OCI-LY7 (cell line): ENCODE measurements at regions not wholly inside any gene's neighbourhood (a gene's known extent, or its start where the extent isn't known, plus 50 kb on each side); places are given as distances from the start of the nearest gene placed in this dataset.

ENCODE experiments used
- BruUV-seq: library from RNA; stranded (reverse); fragments of 400-500 nt; replicated peaks from 2 replicates; lab custom pipeline; 2021; lab: Mats Ljungman, UMichigan
- CTCF ChIA-PET: fragments of 300-600 bp; sonication (Branson Sonifier 250); formaldehyde crosslinking; loops from one replicate; lab custom pipeline; 2022; ENCODE audit warnings: antibody characterized with exemption; ENCODE audit not compliant: unreplicated experiment; lab: Charles Lee
- POLR2A ChIA-PET: fragments of 300-600 bp; sonication (Branson Sonifier 250); formaldehyde crosslinking; loops from one replicate; lab custom pipeline; 2022; ENCODE audit warnings: antibody characterized with exemption; lab: Charles Lee
- DNase-seq: peaks from one replicate; pipeline ENCODE4 v3.0.0-alpha.2; 2015; ENCODE audit warnings: low spot score
- H2AFZ ChIP-seq: fragments of 200-600 bp; sonication (generic), shearing (Covaris generic); 2 replicates; pipeline ENCODE4 v1.6.1; 2014; ENCODE audit warnings: mild to moderate bottlenecking, antibody characterized with exemption, low read length, moderate library complexity
- H3K27ac ChIP-seq: fragments of 200-600 bp; sonication (generic); 2 replicates; pipeline ENCODE4 v1.5.1; 2014; ENCODE audit warnings: mixed run types, low read depth, mild to moderate bottlenecking, moderate library complexity, low read length, inconsistent platforms; ENCODE audit not compliant: poor library complexity, severe bottlenecking
- H3K36me3 ChIP-seq: fragments of 200-600 bp; sonication (generic); 2 replicates; pipeline ENCODE4 v1.6.1; 2014; ENCODE audit warnings: mild to moderate bottlenecking, antibody characterized with exemption, low read length, moderate library complexity, mixed read lengths; ENCODE audit not compliant: insufficient read depth
- H3K4me1 ChIP-seq: fragments of 200-600 bp; sonication (generic); 2 replicates; pipeline ENCODE4 v1.5.1; 2014; ENCODE audit warnings: mild to moderate bottlenecking, low read length; ENCODE audit not compliant: insufficient read depth, poor library complexity, severe bottlenecking
- H3K4me2 ChIP-seq: fragments of 200-600 bp; sonication (generic); 2 replicates; pipeline ENCODE4 v1.6.1; 2014; ENCODE audit warnings: mild to moderate bottlenecking, low read length
- H3K4me3 ChIP-seq: fragments of 200-600 bp; sonication (generic); 2 replicates; pipeline ENCODE4 v1.5.1; 2014; ENCODE audit warnings: mild to moderate bottlenecking, low read depth, low read length; ENCODE audit not compliant: poor library complexity, severe bottlenecking
- H3K79me2 ChIP-seq: fragments of 200-600 bp; sonication (generic); 2 replicates; pipeline ENCODE4 v1.6.1; 2016; ENCODE audit warnings: low read depth, mild to moderate bottlenecking, low read length, moderate library complexity, mixed read lengths; ENCODE audit not compliant: insufficient read depth
- H3K9me2 ChIP-seq: fragments of 200-600 bp; sonication (generic); 2 replicates; pipeline ENCODE4 v1.6.1; 2016; ENCODE audit warnings: mild to moderate bottlenecking, low read length, mixed read lengths; ENCODE audit not compliant: insufficient read depth
- H3K9me3 ChIP-seq: fragments of 200-600 bp; sonication (generic); 2 replicates; pipeline ENCODE4 v1.6.1; 2014; ENCODE audit warnings: mild to moderate bottlenecking, mixed run types, low read length, mixed read lengths
- H4K20me1 ChIP-seq: fragments of 200-600 bp; sonication (generic); 2 replicates; pipeline ENCODE4 v1.6.1; 2014; ENCODE audit warnings: mild to moderate bottlenecking, antibody characterized with exemption, low read length, moderate library complexity, mixed read lengths; ENCODE audit not compliant: insufficient read depth
- EZH2phosphoT487 ChIP-seq: fragments of 200-600 bp; sonication (generic); IDR thresholded peaks from 2 replicates; pipeline ENCODE4 v1.6.1; 2018; ENCODE audit warnings: low read depth, borderline replicate concordance, mild to moderate bottlenecking, mixed run types, antibody characterized with exemption, low read length, moderate library complexity, mixed read lengths
- intact Hi-C: fragments of 100-400 bp; cut with micrococcal nuclease; formaldehyde crosslinking; loops from one replicate; pipeline ENCODE4 v1.10.0; 2022; ENCODE audit not compliant: unreplicated experiment
- TF ChIP-seq, protein P1 (sequence below): fragments of 200-600 bp; sonication (generic); conservative IDR thresholded peaks from 2 replicates; pipeline ENCODE4 v1.5.1; 2014; ENCODE audit warnings: mild to moderate bottlenecking, antibody characterized with exemption, low read length, moderate library complexity, mixed read lengths

DNA sequence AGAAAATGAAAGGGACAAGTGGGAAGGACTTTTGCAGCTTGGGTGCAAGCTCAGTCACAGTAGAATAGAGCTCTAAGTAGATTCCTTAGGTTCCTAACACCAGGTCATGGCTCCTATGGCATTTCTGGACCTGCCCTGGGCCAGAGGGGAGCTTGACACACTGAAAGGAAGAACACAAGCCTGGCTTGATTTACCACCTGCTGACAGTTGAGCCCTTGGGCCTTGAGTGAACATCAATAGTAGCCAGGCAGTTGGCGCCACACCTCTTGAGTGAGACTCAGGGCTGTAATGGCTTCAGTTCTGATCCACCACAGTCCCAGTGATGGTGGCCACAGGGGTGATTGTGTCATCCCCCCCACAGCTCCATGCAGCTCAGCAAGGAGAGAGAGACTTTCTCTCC is 221.9 kb upstream of the PCDH17 start:
- ChIA-PET CTCF (no interaction called here), POLR2A (interaction anchor here (0.8 kb wide), 1 partner anchor 9 kb away, joined by 3 read pairs; no protein-coding TSS in a partner anchor)
- no peaks in the 10 kb centered on the region for H3K36me3 ChIP-seq
- intact Hi-C loops, result no loop called here
- H3K79me2 ChIP-seq, result no peaks in the 10 kb centered on the region
- H3K4me3 ChIP-seq, result no peak overlapping the region
- H3K9me2 ChIP-seq, result no peaks in the 10 kb centered on the region
- TF ChIP-seq EZH2phosphoT487, result no peak
- TF ChIP-seq, protein P1, sequence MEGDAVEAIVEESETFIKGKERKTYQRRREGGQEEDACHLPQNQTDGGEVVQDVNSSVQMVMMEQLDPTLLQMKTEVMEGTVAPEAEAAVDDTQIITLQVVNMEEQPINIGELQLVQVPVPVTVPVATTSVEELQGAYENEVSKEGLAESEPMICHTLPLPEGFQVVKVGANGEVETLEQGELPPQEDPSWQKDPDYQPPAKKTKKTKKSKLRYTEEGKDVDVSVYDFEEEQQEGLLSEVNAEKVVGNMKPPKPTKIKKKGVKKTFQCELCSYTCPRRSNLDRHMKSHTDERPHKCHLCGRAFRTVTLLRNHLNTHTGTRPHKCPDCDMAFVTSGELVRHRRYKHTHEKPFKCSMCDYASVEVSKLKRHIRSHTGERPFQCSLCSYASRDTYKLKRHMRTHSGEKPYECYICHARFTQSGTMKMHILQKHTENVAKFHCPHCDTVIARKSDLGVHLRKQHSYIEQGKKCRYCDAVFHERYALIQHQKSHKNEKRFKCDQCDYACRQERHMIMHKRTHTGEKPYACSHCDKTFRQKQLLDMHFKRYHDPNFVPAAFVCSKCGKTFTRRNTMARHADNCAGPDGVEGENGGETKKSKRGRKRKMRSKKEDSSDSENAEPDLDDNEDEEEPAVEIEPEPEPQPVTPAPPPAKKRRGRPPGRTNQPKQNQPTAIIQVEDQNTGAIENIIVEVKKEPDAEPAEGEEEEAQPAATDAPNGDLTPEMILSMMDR, result no peak
- no peak for DNase-seq
- no peaks in the 10 kb centered on the region for H4K20me1 ChIP-seq
- H3K4me2 ChIP-seq, result no peak overlapping the region
- no peak overlapping the region for H2AFZ ChIP-seq
- H3K9me3 ChIP-seq, result no peaks in the 10 kb centered on the region
- H3K27ac ChIP-seq, result no peak overlapping the region
- no peaks in the 10 kb centered on the region for H3K4me1 ChIP-seq
- BruUV-seq, result no TSS peak

DNA sequence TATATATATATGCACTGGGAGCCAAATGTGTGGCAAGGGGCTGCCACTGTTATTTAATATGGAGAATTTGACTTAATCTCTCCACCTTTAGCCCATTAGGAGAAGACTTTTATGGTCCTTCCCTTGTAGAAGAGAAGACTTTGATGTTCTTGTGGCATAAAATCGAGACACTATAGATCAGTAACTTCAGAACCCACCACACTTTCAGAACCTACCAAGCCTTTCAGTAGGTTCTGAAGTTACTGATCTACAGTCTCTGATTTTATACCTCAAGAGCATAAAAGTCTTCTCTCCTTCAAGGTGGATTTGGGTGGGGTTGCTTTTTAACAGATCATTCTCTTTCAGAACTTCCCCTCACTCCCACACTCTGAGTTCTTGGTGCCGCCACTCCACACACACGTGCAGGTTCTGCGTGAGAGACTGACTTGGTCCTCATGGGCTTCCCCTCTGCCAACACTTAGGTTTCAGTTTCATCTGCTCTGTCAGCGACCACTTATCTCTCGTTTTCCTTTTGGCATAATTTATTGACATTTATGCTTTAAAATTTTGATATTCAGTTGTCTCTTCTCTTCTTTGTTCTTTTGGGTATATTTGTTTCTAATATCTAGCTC is 213.4 kb upstream of the PCDH17 start:
- no peak for DNase-seq
- 0 out of 2 replicates have a peak, but pooled peaks cover 6% of the 10 kb centered on the region for H3K9me3 ChIP-seq
- no peak overlapping the region for H3K4me2 ChIP-seq
- no peaks in the 10 kb centered on the region for H3K4me1 ChIP-seq
- no peak overlapping the region for H3K4me3 ChIP-seq
- TF ChIP-seq, protein P1, result no peak
- TF ChIP-seq EZH2phosphoT487, result no peak
- no peak overlapping the region for H2AFZ ChIP-seq
- POLR2A ChIA-PET, result interaction anchor here (0.9 kb wide), 1 partner anchor 8 kb away, joined by 3 read pairs; no protein-coding TSS in a partner anchor
- H3K79me2 ChIP-seq, result no peaks in the 10 kb centered on the region
- no TSS peak for BruUV-seq
- no peaks in the 10 kb centered on the region for H4K20me1 ChIP-seq
- intact Hi-C loops, result no loop called here
- no peak overlapping the region for H3K27ac ChIP-seq
- CTCF ChIA-PET, result no interaction called here
- no peaks in the 10 kb centered on the region for H3K9me2 ChIP-seq
- H3K36me3 ChIP-seq, result no peaks in the 10 kb centered on the region

DNA sequence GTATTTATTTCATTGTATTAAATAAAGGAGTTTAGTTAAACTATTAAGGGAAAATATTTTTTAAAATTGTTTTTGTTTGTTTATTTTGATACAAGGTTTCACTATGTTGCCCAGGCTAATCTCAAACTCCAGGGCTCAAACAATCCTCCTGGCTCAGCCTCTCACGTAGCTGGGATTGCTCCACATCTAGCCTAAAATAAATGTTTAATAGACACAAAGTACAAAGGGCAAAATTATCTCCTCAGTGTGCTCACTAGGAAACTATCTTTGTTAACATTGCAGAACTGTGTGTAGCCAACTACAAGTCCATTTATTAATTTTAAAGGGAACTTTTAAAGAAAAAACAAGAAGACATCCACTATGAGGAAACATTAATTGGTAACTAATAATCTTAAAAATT is 207.2 kb upstream of the PCDH17 start:
- no peak overlapping the region for H3K4me2 ChIP-seq
- H3K27ac ChIP-seq, result no peak overlapping the region
- H3K4me3 ChIP-seq, result no peak overlapping the region
- H3K9me2 ChIP-seq, result no peaks in the 10 kb centered on the region
- intact Hi-C loops, result no loop called here
- 0 out of 2 replicates have a peak, but pooled peaks cover 6% of the 10 kb centered on the region for H3K9me3 ChIP-seq
- POLR2A ChIA-PET, result no interaction called here
- TF ChIP-seq, protein P1, result no peak
- TF ChIP-seq EZH2phosphoT487, result no peak
- H3K79me2 ChIP-seq, result no peaks in the 10 kb centered on the region
- H4K20me1 ChIP-seq, result no peaks in the 10 kb centered on the region
- CTCF ChIA-PET, result no interaction called here
- BruUV-seq, result no TSS peak
- DNase-seq, result no peak
- H2AFZ ChIP-seq, result no peak overlapping the region
- no peaks in the 10 kb centered on the region for H3K36me3 ChIP-seq
- H3K4me1 ChIP-seq, result no peaks in the 10 kb centered on the region
